Stomach (tissue), 4 donors: ENCODE measurements at regions not wholly inside any gene's neighbourhood (a gene's known extent, or its start where the extent isn't known, plus 50 kb on each side); places are given as distances from the start of the nearest gene placed in this dataset.

ENCODE experiments used
- POLR2A ChIP-seq, 4 donors: fragments of 450-650 bp; IDR thresholded peaks; one replicate each; pipeline ENCODE4 v1.6.1; 2016; ENCODE audit warnings: antibody characterized with exemption in 4 of 4, control low read depth in 2 of 4, mild to moderate bottlenecking in 1 of 4, moderate library complexity in 1 of 4
- TF ChIP-seq, protein P1 (sequence below), 7 experiments: fragments of 450-650 bp in 4 of 7; fragments of 200-600 bp in 3 of 7; sonication (generic) in 3 of 7; IDR thresholded peaks; one replicate each; pipeline ENCODE4 v1.5.1; 2016 to 2019; ENCODE audit warnings: antibody characterized with exemption in 7 of 7, control low read depth in 2 of 7, mild to moderate bottlenecking in 1 of 7

DNA sequence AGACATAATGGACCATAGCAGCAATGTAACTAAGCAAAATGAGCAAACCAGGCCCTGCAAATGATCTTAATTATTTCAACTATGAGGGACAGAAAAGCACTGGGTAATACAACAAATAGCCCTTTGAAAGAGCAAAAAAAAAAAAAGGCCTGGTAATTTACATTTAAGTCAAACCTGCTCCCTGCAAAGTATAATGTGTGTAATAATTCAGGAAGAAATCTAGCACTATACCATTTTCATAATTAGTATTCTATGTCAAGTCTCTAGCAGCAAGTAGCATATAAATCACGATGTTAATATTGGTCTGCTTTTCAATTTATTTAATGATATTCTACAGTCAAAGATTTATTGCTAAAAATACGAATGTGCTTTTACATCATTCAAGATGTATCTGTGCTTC, 489.6 kb downstream of the BMP2 start:
- TF ChIP-seq, protein P1, sequence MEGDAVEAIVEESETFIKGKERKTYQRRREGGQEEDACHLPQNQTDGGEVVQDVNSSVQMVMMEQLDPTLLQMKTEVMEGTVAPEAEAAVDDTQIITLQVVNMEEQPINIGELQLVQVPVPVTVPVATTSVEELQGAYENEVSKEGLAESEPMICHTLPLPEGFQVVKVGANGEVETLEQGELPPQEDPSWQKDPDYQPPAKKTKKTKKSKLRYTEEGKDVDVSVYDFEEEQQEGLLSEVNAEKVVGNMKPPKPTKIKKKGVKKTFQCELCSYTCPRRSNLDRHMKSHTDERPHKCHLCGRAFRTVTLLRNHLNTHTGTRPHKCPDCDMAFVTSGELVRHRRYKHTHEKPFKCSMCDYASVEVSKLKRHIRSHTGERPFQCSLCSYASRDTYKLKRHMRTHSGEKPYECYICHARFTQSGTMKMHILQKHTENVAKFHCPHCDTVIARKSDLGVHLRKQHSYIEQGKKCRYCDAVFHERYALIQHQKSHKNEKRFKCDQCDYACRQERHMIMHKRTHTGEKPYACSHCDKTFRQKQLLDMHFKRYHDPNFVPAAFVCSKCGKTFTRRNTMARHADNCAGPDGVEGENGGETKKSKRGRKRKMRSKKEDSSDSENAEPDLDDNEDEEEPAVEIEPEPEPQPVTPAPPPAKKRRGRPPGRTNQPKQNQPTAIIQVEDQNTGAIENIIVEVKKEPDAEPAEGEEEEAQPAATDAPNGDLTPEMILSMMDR (IDR thresholded peaks at IDR 0.05): no peak
- TF ChIP-seq POLR2A (IDR thresholded peaks at IDR 0.05): no peak
